Activated CD8-positive, alpha-beta memory T cell treated with anti-CD3 and anti-CD28 coated beads for 48 hours (primary cell): ENCODE measurements at regions not wholly inside any gene's neighbourhood (a gene's known extent, or its start where the extent isn't known, plus 50 kb on each side); places are given as distances from the start of the nearest gene placed in this dataset.
"Not testable (repeated sequence)": the region's sequence is repeated elsewhere in the genome, so short reads cannot be mapped to it uniquely, and the experiment has no call there.

Experiments used
- DNase-seq, 3 experiments: peaks; one replicate each; pipeline ENCODE4 v3.0.0-alpha.2; 2020; ENCODE audit warnings: low read depth in 2 of 3, low spot score in 2 of 3

DNA sequence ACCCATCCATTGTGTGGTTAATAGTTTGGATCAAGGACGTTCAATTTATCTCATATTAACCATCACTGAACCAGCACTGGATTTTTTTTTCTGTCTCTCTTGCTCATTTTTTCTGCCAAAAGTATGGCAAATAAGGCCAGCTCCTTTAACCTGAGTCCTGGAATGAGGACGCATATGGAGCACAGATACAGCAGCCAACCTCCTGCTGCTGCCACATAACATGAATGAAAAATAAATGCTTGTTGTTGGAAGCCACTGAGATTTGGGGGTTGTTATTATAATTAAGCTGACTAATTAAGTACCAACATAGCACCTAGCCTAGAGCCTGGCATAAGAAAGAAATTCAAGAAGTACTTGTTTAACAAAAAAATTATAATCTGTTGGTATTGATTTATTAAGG is 335.3 kb upstream of the DUSP10 start:
- DNase-seq, result no peak

GRCh38 chr1:222074317-222074716 is 332.4 kb upstream of the DUSP10 start:
- no peak for DNase-seq

GRCh38 chr1:222073307-222073995 is 331.6 kb upstream of the DUSP10 start:
- DNase-seq, result no peak

DNA sequence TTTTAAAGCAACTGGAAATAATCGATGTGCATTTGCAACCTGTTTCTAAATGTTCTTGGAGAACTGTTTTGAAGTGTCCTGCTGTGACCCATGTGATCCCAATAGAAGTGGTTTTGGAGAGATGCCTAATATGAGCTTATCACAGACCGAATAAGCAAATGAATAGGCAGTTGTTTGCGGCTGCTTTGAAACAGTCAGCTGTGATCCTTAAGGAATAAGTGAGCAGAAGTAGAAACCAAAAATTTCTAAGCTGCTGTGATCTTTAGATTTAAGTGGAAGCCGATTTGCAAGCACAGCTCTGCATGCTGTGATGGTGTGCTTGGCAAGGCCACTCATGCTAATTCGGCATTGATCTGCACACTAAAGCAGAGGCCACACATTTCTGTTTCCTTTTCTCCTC is 329.5 kb upstream of the DUSP10 start:
- DNase-seq, result no peak

GRCh38 chr1:222068937-222069336 is 327.0 kb upstream of the DUSP10 start:
- no peak for DNase-seq

- no peak for DNase-seq
These were observed 326.2 kb upstream of the DUSP10 start for GRCh38 chr1:222068101-222068500.

- DNase-seq, result no peak
These were observed 324.6 kb upstream of the DUSP10 start for GRCh38 chr1:222066539-222066938.

GRCh38 chr1:222065234-222065633 is 323.3 kb upstream of the DUSP10 start:
- no peak for DNase-seq

GRCh38 chr1:222064388-222065211 is 322.7 kb upstream of the DUSP10 start:
- DNase-seq, result no peak

DNA sequence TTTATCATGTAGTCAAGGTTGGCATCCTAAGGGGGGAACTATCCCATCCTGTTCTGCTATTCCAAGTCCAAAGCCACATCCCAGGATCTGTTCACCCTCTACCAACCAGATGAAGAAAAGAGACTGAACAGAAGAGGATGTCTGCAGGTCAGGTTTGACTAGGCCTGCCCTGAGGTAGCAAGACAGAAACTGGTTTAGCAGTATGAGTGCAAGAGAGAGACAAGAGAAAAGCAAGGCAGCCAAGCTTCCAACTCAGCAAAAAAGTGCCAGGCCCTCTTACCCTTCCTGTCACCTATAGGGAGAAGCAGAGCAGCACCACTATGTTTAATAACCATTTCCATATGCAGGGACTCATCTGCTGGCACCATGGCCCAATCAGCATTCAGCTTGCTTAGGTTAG is 320.8 kb upstream of the DUSP10 start:
- DNase-seq, result no peak

GRCh38 chr1:222061711-222062359 is 319.9 kb upstream of the DUSP10 start:
- no peak for DNase-seq

DNA sequence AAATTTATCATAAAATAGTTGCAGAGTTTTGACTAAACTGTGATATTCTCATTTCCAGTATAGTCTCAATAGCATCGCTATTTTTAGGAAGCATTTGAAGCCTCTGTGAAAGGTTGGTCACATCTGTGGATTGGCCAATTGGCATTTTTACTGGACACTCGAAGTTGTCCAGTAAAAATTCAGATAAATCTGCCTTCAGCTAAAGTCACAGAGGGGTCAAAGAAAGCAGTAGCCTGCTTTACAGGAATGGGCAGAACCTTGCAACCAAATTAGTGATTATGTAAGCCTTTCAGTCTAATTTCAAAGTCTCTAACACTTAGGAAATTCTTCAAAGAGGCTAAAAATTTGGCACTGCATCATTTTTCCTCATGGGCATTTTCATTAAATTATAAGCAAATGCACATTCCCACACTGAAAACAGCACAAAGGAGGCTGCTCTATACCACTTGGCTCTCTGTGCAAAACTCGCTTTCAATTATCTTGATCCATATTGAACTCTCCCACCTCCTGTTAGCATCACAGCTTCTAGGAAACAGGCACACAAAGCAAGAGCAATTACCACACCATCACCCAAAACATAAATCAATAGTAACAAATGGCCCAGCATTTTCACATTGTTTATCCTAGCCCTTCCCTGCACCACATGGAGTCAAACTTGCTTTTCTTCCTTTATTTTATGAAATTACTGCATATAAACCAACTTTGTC is 318.5 kb upstream of the DUSP10 start:
- no peak for DNase-seq

- DNase-seq, result no peak
These were observed 316.4 kb upstream of the DUSP10 start for GRCh38 chr1:222058249-222058648.

DNA sequence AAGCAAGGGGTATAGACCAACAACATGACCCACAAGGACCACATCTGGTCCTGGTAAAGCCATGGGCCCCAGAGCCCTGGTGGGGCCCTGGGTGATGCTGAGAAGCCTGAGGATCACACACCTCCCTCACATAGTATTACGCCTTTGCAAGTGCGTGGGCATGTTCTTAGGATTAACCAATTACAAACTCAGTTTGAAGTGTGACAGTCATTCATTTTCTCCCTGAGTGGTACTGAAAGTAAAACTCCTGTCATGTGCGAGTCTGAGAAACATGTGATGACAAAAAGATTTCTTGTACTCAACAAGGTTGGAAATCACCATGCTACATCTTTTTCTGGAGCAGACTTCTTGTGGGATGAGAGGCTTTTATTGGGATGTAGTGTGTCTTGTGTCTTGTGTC is 315.3 kb upstream of the DUSP10 start:
- DNase-seq, result no peak

GRCh38 chr1:222054416-222054815 is 312.5 kb upstream of the DUSP10 start:
- no peak for DNase-seq

DNA sequence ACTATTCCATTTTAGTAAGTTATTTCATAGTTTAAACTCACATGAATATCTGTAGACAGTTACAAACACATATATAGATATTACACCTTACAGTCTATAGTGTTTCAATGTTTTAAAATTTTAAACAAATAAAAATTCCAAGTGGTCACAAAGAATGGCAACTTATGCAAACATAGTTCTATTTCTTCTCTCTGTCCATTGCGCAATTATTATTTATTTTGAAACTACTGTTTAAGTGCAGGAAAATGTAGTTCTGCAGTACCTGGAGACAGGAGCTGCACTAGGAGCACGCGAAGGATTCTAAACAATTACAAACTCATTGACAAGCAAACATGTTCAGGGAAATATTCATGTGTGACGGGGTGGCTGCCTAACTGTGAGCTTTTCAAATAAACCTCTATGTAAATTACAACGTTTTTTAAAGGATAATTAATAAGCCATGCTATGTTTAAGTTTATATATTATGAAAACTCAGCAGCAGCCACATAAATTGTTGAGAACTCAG is 312.0 kb upstream of the DUSP10 start:
- DNase-seq, result no peak

GRCh38 chr1:222051311-222051710 is 309.4 kb upstream of the DUSP10 start:
- not testable (repeated sequence) for DNase-seq

- DNase-seq, result not testable (repeated sequence)
These were observed 307.8 kb upstream of the DUSP10 start for GRCh38 chr1:222049661-222050060.

DNA sequence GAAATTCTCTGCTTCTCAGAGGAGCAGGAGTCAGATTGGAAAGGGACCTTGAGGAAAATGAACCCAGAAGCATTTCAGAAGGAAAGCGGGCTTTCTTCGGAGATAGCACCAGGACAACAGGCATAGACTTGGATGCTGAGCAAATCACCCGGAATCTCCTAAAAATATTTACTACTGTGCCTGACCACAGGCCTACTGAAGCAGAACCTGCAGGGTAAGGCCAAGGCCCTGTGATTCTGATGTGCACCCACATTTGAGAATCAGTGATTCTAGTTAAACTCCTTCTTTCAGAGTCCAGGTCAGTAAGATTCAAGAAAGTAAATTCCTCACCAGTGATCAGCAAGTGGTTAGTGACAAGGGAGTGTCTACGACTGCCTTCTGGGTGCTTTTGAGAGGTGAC is 307.3 kb upstream of the DUSP10 start:
- no peak for DNase-seq

DNA sequence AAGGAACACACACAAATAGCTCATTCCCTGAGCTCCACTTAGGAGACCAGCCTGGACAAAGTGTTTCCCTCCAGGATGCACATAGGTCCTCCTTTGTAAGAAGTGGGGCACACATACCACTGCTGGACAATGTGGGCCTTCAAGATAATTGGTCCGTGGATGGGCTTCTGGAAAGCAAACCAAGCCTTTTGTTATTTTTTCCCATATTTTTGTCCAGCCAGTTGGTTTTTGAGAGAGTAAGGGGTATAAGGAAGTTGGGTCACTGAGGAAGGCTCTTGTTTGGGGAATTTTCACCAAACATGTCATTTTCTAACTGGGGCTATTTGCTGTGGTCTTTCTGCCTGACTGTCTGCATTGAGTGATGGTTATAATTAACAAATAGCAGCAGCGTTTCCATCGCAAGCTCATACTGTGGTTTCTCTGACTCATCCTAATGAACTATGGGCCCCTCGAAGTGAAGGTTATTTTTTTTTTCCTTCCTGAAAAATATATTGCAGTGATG is 306.3 kb upstream of the DUSP10 start:
- DNase-seq, result no peak

GRCh38 chr1:222047366-222047765 is 305.5 kb upstream of the DUSP10 start:
- DNase-seq, result no peak
